ENCODE measurements at regions not wholly inside any gene's neighbourhood (a gene's known extent, or its start where the extent isn't known, plus 50 kb on each side); places are given as distances from the start of the nearest gene placed in this dataset.

- DNase-seq, result no peak
- no peaks in the 10 kb centered on the region for H3K27me3 Mint-ChIP-seq
- H3K4me1 Mint-ChIP-seq, result no peaks in the 10 kb centered on the region
Measured at GRCh38 chrX:82127228-82128123, 925.6 kb downstream of the SH3BGRL start.

GRCh38 chrX:82134378-82134777 is 932.5 kb downstream of the SH3BGRL start:
- Mint-ChIP-seq H3K4me3 (no peak overlapping the region), H3K36me3 (no peaks in the 10 kb centered on the region), H3K9me3 (peaks cover 2 to 32% (median 11%) of the 10 kb centered on the region in 7 donors), H3K27me3 (no peaks in the 10 kb centered on the region), H3K4me1 (no peaks in the 10 kb centered on the region), H3K27ac (no peak overlapping the region)
- ATAC-seq (ENCODE audit: low read depth in 2 of 2), result no peak
- DNase-seq, result no peak

More at GRCh38 chrX:82127228-82128123, 925.6 kb downstream of the SH3BGRL start:
- Mint-ChIP-seq H3K9me3 (peaks cover 0 to 10% (median 4%) of the 10 kb centered on the region in 7 donors), H3K4me3 (no peak overlapping the region), H3K27ac (no peak overlapping the region), H3K36me3 (no peaks in the 10 kb centered on the region)
- no peak for ATAC-seq (ENCODE audit: low read depth in 2 of 2)

- Mint-ChIP-seq H3K4me3 (no peak overlapping the region), H3K9me3 (peaks cover 0 to 11% (median 6%) of the 10 kb centered on the region in 7 donors), H3K27me3 (no peaks in the 10 kb centered on the region), H3K36me3 (no peaks in the 10 kb centered on the region), H3K27ac (no peak overlapping the region), H3K4me1 (no peaks in the 10 kb centered on the region)
- no peak for DNase-seq
- ATAC-seq (ENCODE audit: low read depth in 2 of 2), result no peak
Measured at GRCh38 chrX:82141942-82142341, 940.0 kb downstream of the SH3BGRL start.

- Mint-ChIP-seq H3K27me3 (no peaks in the 10 kb centered on the region), H3K4me3 (no peak overlapping the region), H3K27ac (no peak overlapping the region), H3K4me1 (no peaks in the 10 kb centered on the region), H3K36me3 (no peaks in the 10 kb centered on the region), H3K9me3 (peaks cover 2 to 22% (median 6%) of the 10 kb centered on the region in 7 donors)
- no peak for DNase-seq
- no peak for ATAC-seq (ENCODE audit: low read depth in 2 of 2)
Measured at GRCh38 chrX:82161195-82161594, 959.3 kb downstream of the SH3BGRL start.

- Mint-ChIP-seq H3K27ac (no peak overlapping the region), H3K9me3 (peaks cover 5 to 22% (median 9%) of the 10 kb centered on the region in 7 donors), H3K36me3 (no peaks in the 10 kb centered on the region), H3K27me3 (no peaks in the 10 kb centered on the region), H3K4me3 (no peak overlapping the region), H3K4me1 (no peaks in the 10 kb centered on the region)
- DNase-seq (no peak), ATAC-seq (ENCODE audit: low read depth in 2 of 2) (no peak)
Measured at GRCh38 chrX:82163701-82164100, 961.8 kb downstream of the SH3BGRL start.

GRCh38 chrX:82196866-82197265 is 995.0 kb downstream of the SH3BGRL start:
- peaks cover 0 to 9% (median 6%) of the 10 kb centered on the region in 7 donors for H3K9me3 Mint-ChIP-seq
- no peaks in the 10 kb centered on the region for H3K4me1 Mint-ChIP-seq
- ATAC-seq (ENCODE audit: low read depth in 2 of 2) (no peak), DNase-seq (no peak)
- H3K27ac Mint-ChIP-seq, result no peak overlapping the region
- H3K36me3 Mint-ChIP-seq, result no peaks in the 10 kb centered on the region
- H3K27me3 Mint-ChIP-seq, result no peaks in the 10 kb centered on the region
- no peak overlapping the region for H3K4me3 Mint-ChIP-seq

- no peaks in the 10 kb centered on the region for H3K36me3 Mint-ChIP-seq
- peaks cover 0 to 14% (median 0%) of the 10 kb centered on the region in 7 donors for H3K9me3 Mint-ChIP-seq
- DNase-seq (no peak), ATAC-seq (ENCODE audit: low read depth in 2 of 2) (no peak)
- no peak overlapping the region for H3K27ac Mint-ChIP-seq
- H3K4me1 Mint-ChIP-seq, result no peaks in the 10 kb centered on the region
- no peaks in the 10 kb centered on the region for H3K27me3 Mint-ChIP-seq
- no peak overlapping the region for H3K4me3 Mint-ChIP-seq
Measured at GRCh38 chrX:82208975-82209374, 1007.1 kb downstream of the SH3BGRL start.

- DNase-seq (no peak), ATAC-seq (ENCODE audit: low read depth in 2 of 2) (no peak)
- H3K36me3 Mint-ChIP-seq, result no peaks in the 10 kb centered on the region
- H3K27ac Mint-ChIP-seq, result no peak overlapping the region
- no peaks in the 10 kb centered on the region for H3K4me1 Mint-ChIP-seq
- H3K4me3 Mint-ChIP-seq, result no peak overlapping the region
- H3K9me3 Mint-ChIP-seq, result peaks cover 0 to 5% (median 0%) of the 10 kb centered on the region in 7 donors
- no peaks in the 10 kb centered on the region for H3K27me3 Mint-ChIP-seq
Measured at GRCh38 chrX:82218361-82218760, 1016.5 kb downstream of the SH3BGRL start.

GRCh38 chrX:82219129-82219528 is 1017.2 kb downstream of the SH3BGRL start:
- DNase-seq (no peak), ATAC-seq (ENCODE audit: low read depth in 2 of 2) (no peak)
- peaks cover 0 to 5% (median 0%) of the 10 kb centered on the region in 7 donors for H3K9me3 Mint-ChIP-seq
- no peaks in the 10 kb centered on the region for H3K27me3 Mint-ChIP-seq
- H3K36me3 Mint-ChIP-seq, result no peaks in the 10 kb centered on the region
- H3K4me3 Mint-ChIP-seq, result no peak overlapping the region
- no peak overlapping the region for H3K27ac Mint-ChIP-seq
- no peaks in the 10 kb centered on the region for H3K4me1 Mint-ChIP-seq

- no peak for DNase-seq
- no peaks in the 10 kb centered on the region for H3K4me1 Mint-ChIP-seq
- H3K36me3 Mint-ChIP-seq, result peaks cover 0 to 4% of the 10 kb centered on the region in 2 donors
- no peaks in the 10 kb centered on the region for H3K27me3 Mint-ChIP-seq
- no peak overlapping the region for H3K4me3 Mint-ChIP-seq
- H3K27ac Mint-ChIP-seq, result no peak overlapping the region
- peaks cover 0 to 14% (median 8%) of the 10 kb centered on the region in 7 donors for H3K9me3 Mint-ChIP-seq
- no peak for ATAC-seq (ENCODE audit: low read depth in 2 of 2)
Measured at GRCh38 chrX:82224961-82225360, 1023.1 kb downstream of the SH3BGRL start.

GRCh38 chrX:82230013-82230412 is 1028.1 kb downstream of the SH3BGRL start:
- Mint-ChIP-seq H3K36me3 (no peaks in the 10 kb centered on the region), H3K4me3 (no peak overlapping the region), H3K27ac (no peak overlapping the region), H3K27me3 (no peaks in the 10 kb centered on the region), H3K4me1 (no peaks in the 10 kb centered on the region), H3K9me3 (peaks cover 3 to 14% (median 9%) of the 10 kb centered on the region in 7 donors)
- ATAC-seq (ENCODE audit: low read depth in 2 of 2) (no peak), DNase-seq (no peak)

- no peak for ATAC-seq (ENCODE audit: low read depth in 2 of 2)
- no peaks in the 10 kb centered on the region for H3K27me3 Mint-ChIP-seq
- peaks cover 7 to 25% (median 15%) of the 10 kb centered on the region in 7 donors for H3K9me3 Mint-ChIP-seq
- H3K36me3 Mint-ChIP-seq, result peaks cover 0 to 4% of the 10 kb centered on the region in 2 donors
- no peaks in the 10 kb centered on the region for H3K4me1 Mint-ChIP-seq
- DNase-seq, result no peak
- no peak overlapping the region for H3K27ac Mint-ChIP-seq
- no peak overlapping the region for H3K4me3 Mint-ChIP-seq
Measured at GRCh38 chrX:82232679-82233078, 1030.8 kb downstream of the SH3BGRL start.

- Mint-ChIP-seq H3K27ac (no peak overlapping the region), H3K4me3 (no peak overlapping the region), H3K9me3 (peaks cover 8 to 26% (median 16%) of the 10 kb centered on the region in 7 donors), H3K27me3 (no peaks in the 10 kb centered on the region), H3K36me3 (peaks cover 0 to 4% of the 10 kb centered on the region in 2 donors), H3K4me1 (no peaks in the 10 kb centered on the region)
- no peak for DNase-seq
- no peak for ATAC-seq (ENCODE audit: low read depth in 2 of 2)
Measured at GRCh38 chrX:82237328-82237727, 1035.4 kb downstream of the SH3BGRL start.
